ENCODE measurements at regions not wholly inside any gene's neighbourhood (a gene's known extent, or its start where the extent isn't known, plus 50 kb on each side); places are given as distances from the start of the nearest gene placed in this dataset.

GRCh38 chr11:116415095-116415494 lies 357.7 kb downstream of the BUD13 start:
- in situ Hi-C loops (cut with MboI; ENCODE audit: low pct_unique_long_range_greater_than_20kb, low sequenced_read_pairs, unreplicated experiment): no loop called here

DNA sequence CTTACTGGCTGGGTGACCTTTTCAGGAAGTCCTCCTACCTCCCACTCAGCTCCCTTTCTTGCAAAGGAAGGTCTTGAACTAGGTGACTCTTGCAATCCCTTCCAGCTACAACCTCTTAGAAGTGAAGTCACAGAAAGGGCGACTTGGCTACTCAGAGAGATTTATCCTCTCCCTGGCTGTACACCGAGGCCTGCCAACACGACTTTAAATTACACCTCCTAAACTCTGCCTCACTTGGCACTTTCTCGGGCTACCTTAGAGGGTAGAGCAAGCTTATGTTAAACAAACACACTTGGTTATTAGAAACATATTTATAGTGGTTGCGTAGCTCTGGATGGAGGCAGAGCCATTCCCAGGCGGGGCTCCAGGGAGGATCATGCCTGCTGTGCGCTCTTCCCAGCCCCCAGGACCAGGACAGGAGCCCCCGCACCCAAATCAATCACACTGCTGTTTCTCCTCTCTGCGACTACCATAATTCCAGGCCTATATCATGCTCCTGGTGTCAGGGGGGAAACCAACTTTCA lies 358.4 kb downstream of the BUD13 start:
- TF ChIP-seq, protein P1, sequence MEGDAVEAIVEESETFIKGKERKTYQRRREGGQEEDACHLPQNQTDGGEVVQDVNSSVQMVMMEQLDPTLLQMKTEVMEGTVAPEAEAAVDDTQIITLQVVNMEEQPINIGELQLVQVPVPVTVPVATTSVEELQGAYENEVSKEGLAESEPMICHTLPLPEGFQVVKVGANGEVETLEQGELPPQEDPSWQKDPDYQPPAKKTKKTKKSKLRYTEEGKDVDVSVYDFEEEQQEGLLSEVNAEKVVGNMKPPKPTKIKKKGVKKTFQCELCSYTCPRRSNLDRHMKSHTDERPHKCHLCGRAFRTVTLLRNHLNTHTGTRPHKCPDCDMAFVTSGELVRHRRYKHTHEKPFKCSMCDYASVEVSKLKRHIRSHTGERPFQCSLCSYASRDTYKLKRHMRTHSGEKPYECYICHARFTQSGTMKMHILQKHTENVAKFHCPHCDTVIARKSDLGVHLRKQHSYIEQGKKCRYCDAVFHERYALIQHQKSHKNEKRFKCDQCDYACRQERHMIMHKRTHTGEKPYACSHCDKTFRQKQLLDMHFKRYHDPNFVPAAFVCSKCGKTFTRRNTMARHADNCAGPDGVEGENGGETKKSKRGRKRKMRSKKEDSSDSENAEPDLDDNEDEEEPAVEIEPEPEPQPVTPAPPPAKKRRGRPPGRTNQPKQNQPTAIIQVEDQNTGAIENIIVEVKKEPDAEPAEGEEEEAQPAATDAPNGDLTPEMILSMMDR (IDR thresholded peaks at IDR 0.05; ENCODE audit: extremely low read depth, insufficient read depth, missing control alignments): no peak
- DNase-seq (ENCODE audit: low spot score): no peak
- in situ Hi-C loops (cut with MboI; ENCODE audit: low pct_unique_long_range_greater_than_20kb, low sequenced_read_pairs, unreplicated experiment): no loop called here

More at GRCh38 chr11:116415095-116415494, 357.7 kb downstream of the BUD13 start:
- no peak for DNase-seq (ENCODE audit: low spot score)
- TF ChIP-seq, protein P1 (IDR thresholded peaks at IDR 0.05; ENCODE audit: extremely low read depth, insufficient read depth, missing control alignments): no peak

- no peak for DNase-seq (ENCODE audit: low spot score)
- in situ Hi-C loops (cut with MboI; ENCODE audit: low pct_unique_long_range_greater_than_20kb, low sequenced_read_pairs, unreplicated experiment): no loop called here
- TF ChIP-seq, protein P1 (IDR thresholded peaks at IDR 0.05; ENCODE audit: extremely low read depth, insufficient read depth, missing control alignments): no peak
Measured at GRCh38 chr11:116413301-116414242, 359.2 kb downstream of the BUD13 start.

DNA sequence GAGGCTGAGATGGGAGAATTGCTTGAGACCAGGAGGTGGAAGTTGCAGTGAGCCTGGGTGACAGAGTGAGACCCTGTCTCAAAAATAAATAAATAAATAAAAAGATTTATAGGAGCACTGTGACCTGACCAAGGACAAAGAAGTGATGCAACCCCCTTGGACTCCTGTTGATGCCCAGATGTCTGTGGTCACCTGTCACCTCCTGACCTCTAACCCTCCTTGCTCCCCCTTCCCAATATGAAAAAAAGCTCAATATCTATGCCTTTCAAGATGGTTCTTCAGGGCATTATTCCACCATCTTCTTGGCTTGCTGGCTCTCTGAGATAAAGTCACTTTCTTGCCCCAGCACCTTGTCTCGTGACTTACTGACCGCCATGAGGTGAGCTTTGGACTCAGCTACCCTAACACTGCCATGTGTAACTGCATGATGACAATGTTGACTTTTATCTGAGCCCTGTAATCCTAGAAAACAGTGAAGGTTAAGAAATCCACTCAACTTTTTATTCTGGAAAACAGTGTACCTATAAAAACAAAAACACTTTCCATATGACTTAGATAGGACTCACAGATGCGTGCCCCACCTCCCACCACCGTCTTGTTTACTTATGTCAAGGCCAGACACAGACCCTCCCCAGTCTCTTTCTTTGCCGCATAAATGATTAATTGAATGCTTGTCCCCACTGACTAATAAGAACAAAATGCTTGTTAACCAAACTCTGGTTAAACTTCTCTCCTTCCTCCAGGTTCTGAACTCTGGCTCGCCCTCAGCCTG lies 360.5 kb downstream of the BUD13 start:
- TF ChIP-seq, protein P1 (IDR thresholded peaks at IDR 0.05; ENCODE audit: extremely low read depth, insufficient read depth, missing control alignments): no peak
- in situ Hi-C loops (cut with MboI; ENCODE audit: low pct_unique_long_range_greater_than_20kb, low sequenced_read_pairs, unreplicated experiment): no loop called here
- DNase-seq (ENCODE audit: low spot score): no peak

DNA sequence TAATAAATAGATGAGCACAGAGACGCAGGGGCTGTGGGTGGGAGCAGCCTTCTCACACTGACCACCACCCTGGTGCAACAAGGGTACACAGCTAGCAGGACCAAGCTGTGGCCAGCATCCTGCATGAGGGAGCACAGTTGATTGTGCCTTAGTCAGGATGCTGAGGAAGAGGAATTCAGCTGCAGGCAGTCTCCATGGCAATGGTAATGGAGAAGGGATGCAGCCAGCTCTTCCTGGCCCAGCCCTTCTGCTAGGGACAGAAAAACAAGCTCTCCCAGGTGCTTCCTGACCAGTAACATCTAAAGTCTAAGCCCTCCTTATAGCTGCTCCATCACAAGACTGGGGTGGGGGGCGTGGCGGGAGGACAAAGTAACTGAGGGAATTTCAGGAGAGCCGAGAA lies 363.5 kb downstream of the BUD13 start:
- DNase-seq (ENCODE audit: low spot score): no peak
- in situ Hi-C loops (cut with MboI; ENCODE audit: low pct_unique_long_range_greater_than_20kb, low sequenced_read_pairs, unreplicated experiment): no loop called here
- TF ChIP-seq, protein P1 (IDR thresholded peaks at IDR 0.05; ENCODE audit: extremely low read depth, insufficient read depth, missing control alignments): no peak

DNA sequence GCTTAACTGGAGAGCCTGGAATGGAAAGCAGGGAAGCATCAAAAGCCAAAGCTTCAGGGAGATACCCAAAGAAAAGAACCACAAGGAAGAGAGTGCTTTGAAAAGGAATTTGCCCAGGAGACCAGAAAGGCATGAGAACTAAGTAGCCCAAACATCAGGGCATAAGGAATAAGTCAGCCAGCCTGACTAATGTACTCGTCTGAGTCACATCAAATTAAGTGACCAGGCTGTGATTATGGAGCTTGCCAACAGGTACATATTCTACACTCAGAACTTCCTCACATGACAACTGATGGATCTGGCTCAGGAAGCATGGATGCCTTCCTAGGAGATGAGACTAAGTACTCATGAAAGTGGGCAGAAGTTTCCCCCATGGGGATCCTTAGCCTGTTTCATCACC lies 366.7 kb downstream of the BUD13 start:
- no peak for DNase-seq (ENCODE audit: low spot score)
- TF ChIP-seq, protein P1 (IDR thresholded peaks at IDR 0.05; ENCODE audit: extremely low read depth, insufficient read depth, missing control alignments): no peak
- in situ Hi-C loops (cut with MboI; ENCODE audit: low pct_unique_long_range_greater_than_20kb, low sequenced_read_pairs, unreplicated experiment): no loop called here

Measured in GM13977 (cell line).